ENCODE measurements at regions not wholly inside any gene's neighbourhood (a gene's known extent, or its start where the extent isn't known, plus 50 kb on each side); places are given as distances from the start of the nearest gene placed in this dataset.

- Mint-ChIP-seq H3K27ac (no peak overlapping the region), H3K9me3 (peaks cover 3% of the 10 kb centered on the region in 2 donors), H3K36me3 (peaks cover 6% of the 10 kb centered on the region), H3K4me3 (no peak overlapping the region), H3K4me1 (no peaks in the 10 kb centered on the region), H3K27me3 (ENCODE audit: low read depth in 2 of 2) (peaks cover 1 to 16% of the 10 kb centered on the region in 2 donors)
- ATAC-seq (no peak), DNase-seq (no peak)
- Histone ChIP-seq H3K27ac (ENCODE audit: low read length) (no peak overlapping the region), H3K4me1 (ENCODE audit: control insufficient read depth, insufficient read depth, low read length) (no peaks in the 10 kb centered on the region), H3K36me3 (ENCODE audit: control insufficient read depth, insufficient read depth, low read length) (no peaks in the 10 kb centered on the region), H3K27me3 (ENCODE audit: control insufficient read depth, insufficient read depth, low read length) (no peaks in the 10 kb centered on the region), H3K4me3 (ENCODE audit: low read length) (no peak overlapping the region), H3K9me3 (ENCODE audit: control insufficient read depth, insufficient read depth, low read length) (peaks cover 3% of the 10 kb centered on the region)
- TF ChIP-seq CTCF (IDR thresholded peaks at IDR 0.05), result no peak
- WGBS (ENCODE audit: insufficient coverage), result 72% methylated on average over 5 of the region's 6 CpGs
- intact Hi-C loops (cut with micrococcal nuclease), result no loop called here
These were observed 269.9 kb downstream of the BAMBI start for GRCh38 chr10:28947171-28947570.

GRCh38 chr10:28948046-28948445, 270.7 kb downstream of the BAMBI start:
- TF ChIP-seq CTCF (IDR thresholded peaks at IDR 0.05), result no peak
- H3K4me3 ChIP-seq (ENCODE audit: low read length), result no peak overlapping the region
- Mint-ChIP-seq H3K36me3 (peaks cover 6% of the 10 kb centered on the region), H3K27ac (no peak overlapping the region), H3K4me3 (no peak overlapping the region), H3K27me3 (ENCODE audit: low read depth in 2 of 2) (peaks cover 3 to 16% of the 10 kb centered on the region in 2 donors), H3K4me1 (no peaks in the 10 kb centered on the region), H3K9me3 (peaks cover 3 to 4% of the 10 kb centered on the region in 2 donors)
- intact Hi-C loops (cut with micrococcal nuclease), result no loop called here
- peaks cover 3% of the 10 kb centered on the region for H3K9me3 ChIP-seq (ENCODE audit: control insufficient read depth, insufficient read depth, low read length)
- 88% methylated on average over 1 of the region's 1 CpG for WGBS (ENCODE audit: insufficient coverage)
- H3K27ac ChIP-seq (ENCODE audit: low read length), result no peak overlapping the region
- H3K4me1 ChIP-seq (ENCODE audit: control insufficient read depth, insufficient read depth, low read length), result no peaks in the 10 kb centered on the region
- no peak for DNase-seq
- no peaks in the 10 kb centered on the region for H3K36me3 ChIP-seq (ENCODE audit: control insufficient read depth, insufficient read depth, low read length)
- H3K27me3 ChIP-seq (ENCODE audit: control insufficient read depth, insufficient read depth, low read length), result no peaks in the 10 kb centered on the region
- ATAC-seq, result no peak

GRCh38 chr10:28949005-28950004, 272.0 kb downstream of the BAMBI start:
- Mint-ChIP-seq H3K9me3 (peaks cover 5 to 6% of the 10 kb centered on the region in 2 donors), H3K4me1 (no peaks in the 10 kb centered on the region), H3K36me3 (peaks cover 6% of the 10 kb centered on the region), H3K27ac (no peak overlapping the region), H3K27me3 (ENCODE audit: low read depth in 2 of 2) (peaks cover 6 to 16% of the 10 kb centered on the region in 2 donors), H3K4me3 (no peak overlapping the region)
- intact Hi-C loops (cut with micrococcal nuclease), result no loop called here
- H3K36me3 ChIP-seq (ENCODE audit: control insufficient read depth, insufficient read depth, low read length), result no peaks in the 10 kb centered on the region
- no peak for ATAC-seq
- H3K4me1 ChIP-seq (ENCODE audit: control insufficient read depth, insufficient read depth, low read length), result no peaks in the 10 kb centered on the region
- no peaks in the 10 kb centered on the region for H3K27me3 ChIP-seq (ENCODE audit: control insufficient read depth, insufficient read depth, low read length)
- no peak for DNase-seq
- 94% methylated on average over 5 of the region's 8 CpGs for WGBS (ENCODE audit: insufficient coverage)
- peaks cover 3% of the 10 kb centered on the region for H3K9me3 ChIP-seq (ENCODE audit: control insufficient read depth, insufficient read depth, low read length)
- no peak overlapping the region for H3K27ac ChIP-seq (ENCODE audit: low read length)
- no peak overlapping the region for H3K4me3 ChIP-seq (ENCODE audit: low read length)
- TF ChIP-seq CTCF (IDR thresholded peaks at IDR 0.05), result no peak

Data from natural killer cell (primary cell).